HG02610 (cell line): ENCODE measurements at regions not wholly inside any gene's neighbourhood (a gene's known extent, or its start where the extent isn't known, plus 50 kb on each side); places are given as distances from the start of the nearest gene placed in this dataset.

Source experiments
- ATAC-seq: cut with Tn5 transposase; IDR thresholded peaks from one replicate; pipeline ENCODE4 v1.9.1; 2021; ENCODE audit warnings: mild to moderate bottlenecking, moderate library complexity; ENCODE audit not compliant: unreplicated experiment

- ATAC-seq: no peak
These were observed 159.1 kb upstream of the SLITRK3 start for GRCh38 chr3:165355316-165355715.

- no peak for ATAC-seq
These were observed 151.3 kb upstream of the SLITRK3 start for GRCh38 chr3:165347526-165347925.

- ATAC-seq: no peak
These were observed 150.3 kb upstream of the SLITRK3 start for GRCh38 chr3:165346503-165346902.

GRCh38 chr3:165343185-165343584 lies 147.0 kb upstream of the SLITRK3 start:
- ATAC-seq: no peak

- no peak for ATAC-seq
These were observed 143.6 kb upstream of the SLITRK3 start for GRCh38 chr3:165339753-165340152.

GRCh38 chr3:165336786-165337185 lies 140.6 kb upstream of the SLITRK3 start:
- ATAC-seq: no peak
